Kidney (tissue), 13 donors: ENCODE measurements at regions not wholly inside any gene's neighbourhood (a gene's known extent, or its start where the extent isn't known, plus 50 kb on each side); places are given as distances from the start of the nearest gene placed in this dataset.

ENCODE experiments used
- DNase-seq, 5 donors: peaks; one replicate each; pipeline ENCODE4 v3.0.0-alpha.2; 2013 to 2020
- FAIRE-seq: peaks from 2 replicates; lab custom pipeline; 2012; peaks lifted over from hg19 to GRCh38; lab: Jason Lieb, UNC
- H3K27ac ChIP-seq, 2 donors: one replicate each; pipeline ENCODE4 v1.7.0; 2013; ENCODE audit warnings: low read depth in 2 of 2, low read length in 2 of 2, inconsistent platforms in 1 of 2
- H3K27me3 ChIP-seq: one replicate; pipeline ENCODE4 v1.7.1; 2013; ENCODE audit warnings: low read length, inconsistent platforms; ENCODE audit not compliant: control insufficient read depth, insufficient read depth
- H3K36me3 ChIP-seq, 3 donors: one replicate each; pipeline versions ENCODE4 v1.7.0 to v1.7.1; 2013; ENCODE audit warnings: low read length in 3 of 3, control low read depth in 1 of 3, inconsistent platforms in 1 of 3; ENCODE audit not compliant: insufficient read depth in 3 of 3, control insufficient read depth in 2 of 3
- H3K4me1 ChIP-seq, 3 donors: one replicate each; pipeline versions ENCODE4 v1.7.0 to v1.7.1; 2013; ENCODE audit warnings: low read length in 3 of 3, inconsistent platforms in 1 of 3, low read depth in 1 of 3; ENCODE audit not compliant: control insufficient read depth in 2 of 3, insufficient read depth in 2 of 3
- H3K4me3 ChIP-seq, 3 donors: one replicate each; pipeline versions ENCODE4 v1.7.0 to v1.8.1; 2013; ENCODE audit warnings: low read length in 3 of 3, control low read depth in 1 of 3, inconsistent platforms in 1 of 3
- H3K9ac ChIP-seq, 3 donors: one replicate each; pipeline versions ENCODE4 v1.7.0 to v1.7.1; 2013; ENCODE audit warnings: low read length in 3 of 3, control low read depth in 1 of 3, inconsistent platforms in 1 of 3
- H3K9me3 ChIP-seq, 3 donors: one replicate each; pipeline versions ENCODE4 v1.7.0 to v1.7.1; 2013; ENCODE audit warnings: low read length in 3 of 3, control low read depth in 1 of 3, inconsistent platforms in 1 of 3; ENCODE audit not compliant: control insufficient read depth in 2 of 3, insufficient read depth in 1 of 3
- CTCF ChIP-seq: IDR thresholded peaks from 3 replicates; pipeline ENCODE4 v1.5.1; 2012; ENCODE audit warnings: mild to moderate bottlenecking, moderate library complexity, borderline replicate concordance; ENCODE audit not compliant: insufficient read depth; ENCODE audit errors: extremely low read depth
- intact Hi-C: fragments of 100-400 bp; cut with DNase I; formaldehyde crosslinking; loops from one replicate; pipeline ENCODE4 v1.11.1; 2022
- donor health status: control.
- donor health status: control.
- donor health status: control.
- donor health status: control.
- donor health status: control.
- donor health status: DM: yes; HTN: yes; CAD: no.
- donor health status: Normal renal cell carcinoma (clear cell type).

- peak in 2 of 5 donors; percentile 10 to 39 for DNase-seq
These were observed 476.7 kb downstream of the RFC3 start for GRCh38 chr13:34294483-34295129.

GRCh38 chr13:34300559-34300958 lies 482.6 kb downstream of the RFC3 start:
- DNase-seq (peak in 2 of 5 donors; percentile 19 to 25), FAIRE-seq (no peak)
- Histone ChIP-seq H3K9ac (no peak overlapping the region), H3K27ac (no peak overlapping the region), H3K4me1 (no peaks in the 10 kb centered on the region), H3K36me3 (no peaks in the 10 kb centered on the region), H3K9me3 (no peaks in the 10 kb centered on the region), H3K27me3 (no peaks in the 10 kb centered on the region), H3K4me3 (peak overlapping the region in 2 of 3 donors; percentile 7 to 20)
- intact Hi-C loops, result no loop called here
- TF ChIP-seq CTCF, result no peak

More at GRCh38 chr13:34294483-34295129, 476.7 kb downstream of the RFC3 start:
- no peak for TF ChIP-seq CTCF
- no peaks in the 10 kb centered on the region for H3K36me3 ChIP-seq
- no peak for FAIRE-seq
- no peaks in the 10 kb centered on the region for H3K4me1 ChIP-seq
- no peak overlapping the region for H3K27ac ChIP-seq
- no peak overlapping the region for H3K9ac ChIP-seq
- intact Hi-C loops, result no loop called here
- no peaks in the 10 kb centered on the region for H3K27me3 ChIP-seq
- no peaks in the 10 kb centered on the region for H3K9me3 ChIP-seq
- no peak overlapping the region for H3K4me3 ChIP-seq

- Histone ChIP-seq H3K4me3 (no peak overlapping the region), H3K9ac (no peak overlapping the region), H3K9me3 (no peaks in the 10 kb centered on the region), H3K27me3 (no peaks in the 10 kb centered on the region), H3K36me3 (no peaks in the 10 kb centered on the region), H3K27ac (no peak overlapping the region), H3K4me1 (no peaks in the 10 kb centered on the region)
- no peak for TF ChIP-seq CTCF
- no peak for DNase-seq
- intact Hi-C loops, result no loop called here
- no peak for FAIRE-seq
These were observed 484.6 kb downstream of the RFC3 start for GRCh38 chr13:34302596-34302995.

- no peaks in the 10 kb centered on the region for H3K9me3 ChIP-seq
- no peaks in the 10 kb centered on the region for H3K27me3 ChIP-seq
- intact Hi-C loops, result no loop called here
- DNase-seq (no peak), FAIRE-seq (no peak)
- TF ChIP-seq CTCF, result no peak
- H3K4me1 ChIP-seq, result no peaks in the 10 kb centered on the region
- H3K9ac ChIP-seq, result no peak overlapping the region
- no peaks in the 10 kb centered on the region for H3K36me3 ChIP-seq
- H3K4me3 ChIP-seq, result no peak overlapping the region
- H3K27ac ChIP-seq, result no peak overlapping the region
These were observed 485.4 kb downstream of the RFC3 start for GRCh38 chr13:34303346-34303745.
